ENCODE measurements at regions not wholly inside any gene's neighbourhood (a gene's known extent, or its start where the extent isn't known, plus 50 kb on each side); places are given as distances from the start of the nearest gene placed in this dataset.
A peak's percentile ranks its signal among the peaks of the same experiment; 100 is the strongest.

GRCh38 chr16:16908077-16908476, 529.1 kb downstream of the NPIPA7 start:
- 45 to 68% methylated on average over 5 of the region's 5 CpGs for WGBS, 2 donors
- Histone ChIP-seq H3K4me3 (replicated peaks in 1 of 3) (no peak overlapping the region), H3K27me3 (no peaks in the 10 kb centered on the region), H3K9me3 (no peaks in the 10 kb centered on the region), H3K27ac (no peak overlapping the region), H3K36me3 (no peaks in the 10 kb centered on the region), H3K4me1 (no peaks in the 10 kb centered on the region)
- no peak for TF ChIP-seq POLR2A (IDR thresholded peaks at IDR 0.05)
- TF ChIP-seq, protein P1, sequence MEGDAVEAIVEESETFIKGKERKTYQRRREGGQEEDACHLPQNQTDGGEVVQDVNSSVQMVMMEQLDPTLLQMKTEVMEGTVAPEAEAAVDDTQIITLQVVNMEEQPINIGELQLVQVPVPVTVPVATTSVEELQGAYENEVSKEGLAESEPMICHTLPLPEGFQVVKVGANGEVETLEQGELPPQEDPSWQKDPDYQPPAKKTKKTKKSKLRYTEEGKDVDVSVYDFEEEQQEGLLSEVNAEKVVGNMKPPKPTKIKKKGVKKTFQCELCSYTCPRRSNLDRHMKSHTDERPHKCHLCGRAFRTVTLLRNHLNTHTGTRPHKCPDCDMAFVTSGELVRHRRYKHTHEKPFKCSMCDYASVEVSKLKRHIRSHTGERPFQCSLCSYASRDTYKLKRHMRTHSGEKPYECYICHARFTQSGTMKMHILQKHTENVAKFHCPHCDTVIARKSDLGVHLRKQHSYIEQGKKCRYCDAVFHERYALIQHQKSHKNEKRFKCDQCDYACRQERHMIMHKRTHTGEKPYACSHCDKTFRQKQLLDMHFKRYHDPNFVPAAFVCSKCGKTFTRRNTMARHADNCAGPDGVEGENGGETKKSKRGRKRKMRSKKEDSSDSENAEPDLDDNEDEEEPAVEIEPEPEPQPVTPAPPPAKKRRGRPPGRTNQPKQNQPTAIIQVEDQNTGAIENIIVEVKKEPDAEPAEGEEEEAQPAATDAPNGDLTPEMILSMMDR (IDR thresholded peaks at IDR 0.05): no peak
- intact Hi-C loops (cut with DNase I): no loop called here
- no peak for DNase-seq

- TF ChIP-seq POLR2A (IDR thresholded peaks at IDR 0.05): no peak
- TF ChIP-seq, protein P1 (IDR thresholded peaks at IDR 0.05): no peak
- Histone ChIP-seq H3K27ac (no peak overlapping the region), H3K9me3 (no peaks in the 10 kb centered on the region), H3K27me3 (no peaks in the 10 kb centered on the region), H3K4me1 (no peaks in the 10 kb centered on the region), H3K36me3 (no peaks in the 10 kb centered on the region), H3K4me3 (replicated peaks in 1 of 3) (no peak overlapping the region)
- no peak for DNase-seq
- 70% methylated on average over 3 of the region's 3 CpGs for WGBS, 2 donors
- intact Hi-C loops (cut with DNase I): no loop called here
Measured at GRCh38 chr16:16909126-16909525, 530.2 kb downstream of the NPIPA7 start.

DNA sequence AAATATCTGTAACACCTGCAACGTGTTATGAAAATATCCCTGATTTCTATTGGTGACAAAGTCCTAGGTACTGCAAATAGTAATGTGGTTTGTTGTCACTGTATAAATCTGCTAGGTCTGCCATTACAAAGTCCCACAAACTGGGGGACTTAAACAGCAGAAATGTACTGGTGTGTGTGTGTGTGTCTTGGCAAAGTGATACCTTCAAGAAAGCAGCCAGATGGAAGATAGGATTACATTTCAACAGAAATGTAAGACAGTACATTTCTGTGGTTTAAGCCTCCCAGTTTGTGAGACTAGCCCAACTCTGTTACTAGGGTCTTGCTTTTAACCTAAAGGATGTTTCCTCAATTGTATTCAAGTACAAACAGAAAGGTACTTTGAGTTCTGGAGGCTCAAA, 531.7 kb downstream of the NPIPA7 start:
- Histone ChIP-seq H3K9me3 (no peaks in the 10 kb centered on the region), H3K27ac (no peak overlapping the region), H3K4me3 (replicated peaks in 1 of 3) (no peak overlapping the region), H3K27me3 (no peaks in the 10 kb centered on the region), H3K36me3 (no peaks in the 10 kb centered on the region), H3K4me1 (no peaks in the 10 kb centered on the region)
- intact Hi-C loops (cut with DNase I): no loop called here
- TF ChIP-seq, protein P1 (IDR thresholded peaks at IDR 0.05): no peak
- TF ChIP-seq POLR2A (IDR thresholded peaks at IDR 0.05): no peak
- no peak for DNase-seq
- WGBS, 2 donors: 80 to 87% methylated on average over 1 of the region's 1 CpG

DNA sequence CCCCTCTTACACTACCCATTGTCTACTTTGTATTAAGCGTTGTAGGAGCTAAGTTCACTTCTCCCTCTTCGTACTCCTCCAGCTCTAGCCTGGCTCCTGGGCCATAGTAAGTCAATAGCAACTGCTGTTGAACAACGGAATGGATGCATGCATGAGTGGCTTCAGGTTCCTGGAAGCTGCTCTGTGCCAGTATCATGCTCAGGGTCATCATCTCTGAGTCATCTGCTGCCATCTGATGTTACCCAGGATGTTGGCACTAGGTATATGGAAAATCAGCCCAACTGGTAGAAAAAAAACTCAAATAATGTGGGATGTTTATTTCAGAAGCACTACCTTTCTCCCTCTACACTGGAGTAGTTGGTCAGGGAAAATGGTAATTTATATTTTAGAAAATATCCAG, 536.8 kb downstream of the NPIPA7 start:
- TF ChIP-seq POLR2A (IDR thresholded peaks at IDR 0.05): no peak
- TF ChIP-seq, protein P1 (IDR thresholded peaks at IDR 0.05): no peak
- 47% methylated on average over 2 to 3 of the region's 3 CpGs for WGBS, 2 donors
- H3K36me3 ChIP-seq: no peaks in the 10 kb centered on the region

DNA sequence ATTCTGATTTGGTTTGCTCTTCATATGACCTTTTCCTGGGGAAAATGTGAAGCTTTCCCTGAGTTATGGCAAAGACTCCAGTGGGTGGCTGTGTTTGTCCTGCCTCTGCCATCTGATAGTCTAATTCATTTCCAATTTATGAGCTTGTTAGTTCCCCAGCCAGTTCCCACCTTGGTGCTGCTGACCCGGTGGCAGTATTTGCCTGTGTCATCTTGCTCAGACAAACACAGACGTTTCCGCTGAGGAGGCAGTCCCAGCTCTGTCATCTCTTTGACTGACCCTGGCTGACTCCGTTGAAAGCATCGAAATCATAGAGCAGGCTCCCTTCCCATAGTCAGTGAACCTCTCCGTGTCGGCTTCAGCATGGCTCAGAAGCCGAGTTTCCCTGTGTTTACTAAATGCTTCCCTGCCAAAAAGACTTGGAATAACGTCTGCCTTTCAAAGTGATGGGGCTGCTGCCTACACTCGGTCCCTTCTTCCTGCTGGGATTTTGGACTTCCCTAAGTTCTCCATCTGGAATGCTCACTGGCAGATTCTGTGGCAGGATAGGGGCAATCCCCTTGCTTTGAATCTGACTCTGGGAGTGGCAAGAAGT, 538.3 kb downstream of the NPIPA7 start:
- H3K27me3 ChIP-seq: no peaks in the 10 kb centered on the region
- no peak overlapping the region for H3K27ac ChIP-seq
- no peaks in the 10 kb centered on the region for H3K4me1 ChIP-seq
- H3K4me3 ChIP-seq (replicated peaks in 1 of 3): no peak overlapping the region
- no peaks in the 10 kb centered on the region for H3K9me3 ChIP-seq
- peak in 1 of 2 donors; percentile 1 for DNase-seq
- WGBS, 2 donors: 30 to 37% methylated on average over 10 of the region's 10 CpGs
- intact Hi-C loops (cut with DNase I): no loop called here
- no peak for TF ChIP-seq POLR2A (IDR thresholded peaks at IDR 0.05)
- TF ChIP-seq, protein P1 (IDR thresholded peaks at IDR 0.05): no peak
- no peaks in the 10 kb centered on the region for H3K36me3 ChIP-seq

More for the DNA sequence above, 536.8 kb downstream of the NPIPA7 start:
- no peak for DNase-seq
- H3K9me3 ChIP-seq: no peaks in the 10 kb centered on the region
- H3K27me3 ChIP-seq: no peaks in the 10 kb centered on the region
- H3K4me3 ChIP-seq (replicated peaks in 1 of 3): no peak overlapping the region
- H3K27ac ChIP-seq: no peak overlapping the region
- intact Hi-C loops (cut with DNase I): no loop called here
- no peaks in the 10 kb centered on the region for H3K4me1 ChIP-seq
